ENCODE measurements at regions not wholly inside any gene's neighbourhood (a gene's known extent, or its start where the extent isn't known, plus 50 kb on each side); places are given as distances from the start of the nearest gene placed in this dataset.

DNA sequence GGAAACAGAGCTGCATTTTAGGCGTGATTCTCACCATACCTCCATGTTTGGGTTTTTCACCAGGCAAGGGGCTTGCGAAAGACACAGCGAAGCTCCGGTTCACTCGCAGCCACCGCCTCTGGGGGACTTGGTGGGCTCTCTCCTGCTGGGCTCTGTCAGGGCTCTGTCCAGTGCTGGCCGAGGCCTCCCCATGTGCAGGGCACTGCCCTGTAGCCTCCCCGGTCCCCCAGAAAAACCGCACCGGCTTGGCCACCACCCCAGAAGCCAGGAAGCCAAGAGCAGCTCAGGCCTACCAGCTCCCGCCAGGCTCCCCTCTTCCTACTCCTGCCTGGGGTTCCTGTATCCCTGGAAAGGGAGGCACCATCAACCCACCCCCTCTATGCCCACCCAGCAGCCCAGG is 151.5 kb downstream of the CTTN start:
- POLR2A ChIA-PET (ENCODE audit: low non-redundant PET), result no interaction called here
- DNase-seq (ENCODE audit: low spot score), result no peak
- intact Hi-C loops (cut with micrococcal nuclease; ENCODE audit: unreplicated experiment), result no loop called here
- TF ChIP-seq EZH2 (IDR thresholded peaks at IDR 0.05; ENCODE audit: borderline replicate concordance, low read depth, low read length, poor library complexity, severe bottlenecking), result no peak
- TF ChIP-seq, protein P1, sequence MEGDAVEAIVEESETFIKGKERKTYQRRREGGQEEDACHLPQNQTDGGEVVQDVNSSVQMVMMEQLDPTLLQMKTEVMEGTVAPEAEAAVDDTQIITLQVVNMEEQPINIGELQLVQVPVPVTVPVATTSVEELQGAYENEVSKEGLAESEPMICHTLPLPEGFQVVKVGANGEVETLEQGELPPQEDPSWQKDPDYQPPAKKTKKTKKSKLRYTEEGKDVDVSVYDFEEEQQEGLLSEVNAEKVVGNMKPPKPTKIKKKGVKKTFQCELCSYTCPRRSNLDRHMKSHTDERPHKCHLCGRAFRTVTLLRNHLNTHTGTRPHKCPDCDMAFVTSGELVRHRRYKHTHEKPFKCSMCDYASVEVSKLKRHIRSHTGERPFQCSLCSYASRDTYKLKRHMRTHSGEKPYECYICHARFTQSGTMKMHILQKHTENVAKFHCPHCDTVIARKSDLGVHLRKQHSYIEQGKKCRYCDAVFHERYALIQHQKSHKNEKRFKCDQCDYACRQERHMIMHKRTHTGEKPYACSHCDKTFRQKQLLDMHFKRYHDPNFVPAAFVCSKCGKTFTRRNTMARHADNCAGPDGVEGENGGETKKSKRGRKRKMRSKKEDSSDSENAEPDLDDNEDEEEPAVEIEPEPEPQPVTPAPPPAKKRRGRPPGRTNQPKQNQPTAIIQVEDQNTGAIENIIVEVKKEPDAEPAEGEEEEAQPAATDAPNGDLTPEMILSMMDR (conservative IDR thresholded peaks at IDR 0.05; ENCODE audit: low read depth, low read length), result no peak
- Histone ChIP-seq H3K4me1 (ENCODE audit: insufficient read depth, low read length, poor library complexity, severe bottlenecking) (peaks cover 46% of the 10 kb centered on the region), H3K9me3 (ENCODE audit: low read depth, low read length, poor library complexity, severe bottlenecking) (no peaks in the 10 kb centered on the region), H3K27me3 (replicated peaks; ENCODE audit: insufficient read depth, low read depth, low read length, poor library complexity) (no peaks in the 10 kb centered on the region), H3K36me3 (ENCODE audit: insufficient read depth, low read length, poor library complexity, severe bottlenecking) (no peaks in the 10 kb centered on the region), H3K27ac (ENCODE audit: low read depth, low read length, poor library complexity, severe bottlenecking) (no peak overlapping the region), H3K4me3 (ENCODE audit: low read depth, low read length, poor library complexity, severe bottlenecking) (no peak overlapping the region)
- no TSS peak for BruUV-seq (replicated peaks)
- CTCF ChIA-PET, result no interaction called here

DNA sequence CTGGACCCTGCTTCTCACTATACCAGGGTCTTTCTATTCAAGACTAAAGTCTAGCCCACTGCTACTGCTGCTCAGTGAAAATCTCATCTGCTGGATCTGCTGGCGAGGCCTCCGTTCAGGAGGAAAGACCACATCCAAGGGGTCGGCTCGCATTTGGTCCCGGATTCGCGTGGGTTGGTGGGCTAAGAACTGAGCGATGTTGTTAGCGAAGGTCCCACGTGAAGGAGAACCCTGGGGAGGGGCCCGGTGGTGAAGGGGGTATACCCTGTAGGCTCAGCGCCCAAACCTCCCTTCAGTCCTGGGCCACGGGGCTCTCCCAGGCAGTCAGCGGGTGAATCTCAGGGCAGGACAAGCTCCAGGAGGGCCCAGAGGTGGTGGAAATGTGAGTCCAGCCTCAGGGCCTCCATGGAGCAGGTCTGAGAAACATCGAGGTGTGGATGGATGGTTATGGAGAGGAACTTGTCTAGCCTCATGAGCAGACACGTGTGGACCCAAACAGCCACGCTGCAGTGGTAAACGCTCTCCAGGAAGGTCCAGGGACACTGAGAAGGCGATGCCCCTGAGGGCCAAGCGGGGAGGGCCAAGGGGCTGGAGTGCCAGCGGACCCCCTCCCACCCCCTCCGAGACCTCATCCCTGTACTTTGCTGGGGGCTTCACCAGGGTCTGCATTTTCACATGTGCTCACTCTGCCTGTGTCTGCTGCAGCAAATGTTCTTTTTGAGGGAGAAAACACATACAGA is 152.3 kb downstream of the CTTN start:
- Histone ChIP-seq H3K36me3 (ENCODE audit: insufficient read depth, low read length, poor library complexity, severe bottlenecking) (no peaks in the 10 kb centered on the region), H3K4me3 (ENCODE audit: low read depth, low read length, poor library complexity, severe bottlenecking) (no peak overlapping the region), H3K27me3 (replicated peaks; ENCODE audit: insufficient read depth, low read depth, low read length, poor library complexity) (no peaks in the 10 kb centered on the region), H3K4me1 (ENCODE audit: insufficient read depth, low read length, poor library complexity, severe bottlenecking) (peaks cover 40% of the 10 kb centered on the region), H3K27ac (ENCODE audit: low read depth, low read length, poor library complexity, severe bottlenecking) (no peak overlapping the region), H3K9me3 (ENCODE audit: low read depth, low read length, poor library complexity, severe bottlenecking) (no peaks in the 10 kb centered on the region)
- ChIA-PET CTCF (no interaction called here), POLR2A (ENCODE audit: low non-redundant PET) (no interaction called here)
- intact Hi-C loops (cut with micrococcal nuclease; ENCODE audit: unreplicated experiment), result no loop called here
- no TSS peak for BruUV-seq (replicated peaks)
- TF ChIP-seq, protein P1 (conservative IDR thresholded peaks at IDR 0.05; ENCODE audit: low read depth, low read length), result no peak
- no peak for TF ChIP-seq EZH2 (IDR thresholded peaks at IDR 0.05; ENCODE audit: borderline replicate concordance, low read depth, low read length, poor library complexity, severe bottlenecking)
- DNase-seq (ENCODE audit: low spot score), result no peak

DNA sequence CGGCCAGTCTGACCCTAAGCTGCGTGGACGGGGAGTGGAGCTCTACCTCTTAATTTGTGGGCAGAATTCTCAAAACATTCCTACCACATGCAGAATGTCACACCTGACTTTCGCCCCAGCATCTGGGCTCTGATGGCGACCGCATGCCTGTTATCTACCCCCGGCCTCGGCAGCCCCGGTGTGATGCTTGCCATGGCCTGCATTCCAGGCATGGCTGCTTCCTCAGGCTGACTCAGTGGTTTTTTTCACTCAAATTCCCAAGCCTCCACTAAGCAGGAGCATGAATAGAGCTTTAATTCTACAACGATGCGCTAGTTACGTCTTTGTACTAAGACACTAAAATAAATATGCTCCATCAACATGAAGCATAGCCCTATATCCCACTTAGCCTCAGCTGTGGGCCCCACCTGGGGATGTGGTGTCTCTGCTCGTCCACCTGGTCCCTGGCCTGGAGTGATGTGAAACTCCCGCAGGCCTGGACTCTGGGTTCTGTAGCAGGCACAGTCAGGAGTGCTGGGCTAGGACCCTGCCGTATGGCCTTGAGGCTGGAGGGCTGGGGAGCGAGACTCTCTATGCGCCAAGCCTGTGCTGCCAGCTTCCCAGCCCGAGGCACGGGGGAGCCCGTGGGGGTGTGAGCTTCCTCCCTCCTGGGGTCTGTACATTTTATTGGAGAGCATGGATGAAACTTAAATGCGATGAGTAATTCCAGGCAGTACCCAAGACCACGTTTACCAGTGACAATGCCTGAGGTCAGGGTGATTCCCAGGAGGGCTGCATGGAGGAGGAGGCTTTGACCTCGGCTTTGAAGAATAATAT is 153.2 kb downstream of the CTTN start:
- CTCF ChIA-PET, result no interaction called here
- H3K27me3 ChIP-seq (replicated peaks; ENCODE audit: insufficient read depth, low read depth, low read length, poor library complexity), result no peaks in the 10 kb centered on the region
- no peak overlapping the region for H3K27ac ChIP-seq (ENCODE audit: low read depth, low read length, poor library complexity, severe bottlenecking)
- TF ChIP-seq, protein P1 (conservative IDR thresholded peaks at IDR 0.05; ENCODE audit: low read depth, low read length), result no peak
- TF ChIP-seq EZH2 (IDR thresholded peaks at IDR 0.05; ENCODE audit: borderline replicate concordance, low read depth, low read length, poor library complexity, severe bottlenecking), result no peak
- POLR2A ChIA-PET (ENCODE audit: low non-redundant PET), result no interaction called here
- no TSS peak for BruUV-seq (replicated peaks)
- H3K4me3 ChIP-seq (ENCODE audit: low read depth, low read length, poor library complexity, severe bottlenecking), result no peak overlapping the region
- no peaks in the 10 kb centered on the region for H3K36me3 ChIP-seq (ENCODE audit: insufficient read depth, low read length, poor library complexity, severe bottlenecking)
- intact Hi-C loops (cut with micrococcal nuclease; ENCODE audit: unreplicated experiment), result no loop called here
- no peaks in the 10 kb centered on the region for H3K9me3 ChIP-seq (ENCODE audit: low read depth, low read length, poor library complexity, severe bottlenecking)
- DNase-seq (ENCODE audit: low spot score), result no peak
- H3K4me1 ChIP-seq (ENCODE audit: insufficient read depth, low read length, poor library complexity, severe bottlenecking), result peaks cover 31% of the 10 kb centered on the region

Data from A673 (cell line).